Esophagus squamous epithelium (tissue), 5 donors: ENCODE measurements at regions not wholly inside any gene's neighbourhood (a gene's known extent, or its start where the extent isn't known, plus 50 kb on each side); places are given as distances from the start of the nearest gene placed in this dataset.
A peak's percentile ranks its signal among the peaks of the same experiment; 100 is the strongest.

Source experiments
- DNase-seq: peaks from one replicate; lab custom pipeline; 2025; lab: John Stamatoyannopoulos, UW
- H3K27ac ChIP-seq, 4 donors: fragments of 200-600 bp; sonication (generic); one replicate each; pipeline ENCODE4 v1.5.1; 2016 to 2019; ENCODE audit warnings: mild to moderate bottlenecking in 1 of 4
- H3K27me3 ChIP-seq, 4 donors: fragments of 200-600 bp; sonication (generic); 1 replicate in 3 of 4; 2 replicates in 1 of 4; pipeline versions ENCODE4 v1.5.1 to v1.6.0; 2017 to 2021; ENCODE audit warnings: antibody characterized with exemption in 1 of 4
- H3K36me3 ChIP-seq, 3 donors: fragments of 200-600 bp; sonication (generic); one replicate each; pipeline ENCODE4 v1.5.1; 2016 to 2019
- H3K4me1 ChIP-seq, 3 donors: fragments of 200-600 bp; sonication (generic); one replicate each; pipeline ENCODE4 v1.5.1; 2017 to 2019
- H3K4me3 ChIP-seq, 4 donors: fragments of 200-600 bp; sonication (generic); 1 replicate in 3 of 4; 2 replicates in 1 of 4; pipeline ENCODE4 v1.5.1; 2016 to 2019; ENCODE audit warnings: mild to moderate bottlenecking in 2 of 4, moderate library complexity in 1 of 4
- H3K9me3 ChIP-seq, 3 donors: fragments of 200-600 bp; sonication (generic); one replicate each; pipeline ENCODE4 v1.5.1; 2016 to 2019
- POLR2A ChIP-seq, 4 donors: fragments of 450-650 bp; IDR thresholded peaks; one replicate each; pipeline ENCODE4 v1.6.1; 2017; ENCODE audit warnings: antibody characterized with exemption in 4 of 4, mild to moderate bottlenecking in 4 of 4, moderate library complexity in 3 of 4
- WGBS, 2 donors: methylation state at CpG; one replicate each; pipeline ENCODE4 v1.1.5; 2018; 5-methylcytosine and 5-hydroxymethylcytosine counted together
- intact Hi-C: fragments of 100-400 bp; cut with DNase I; formaldehyde crosslinking; loops from one replicate; pipeline ENCODE4 v1.15.0; 2022
- TF ChIP-seq, protein P1 (sequence below), 6 experiments: fragments of 450-650 bp in 4 of 6; fragments of 200-600 bp in 2 of 6; sonication (generic) in 2 of 6; IDR thresholded peaks; one replicate each; pipeline ENCODE4 v1.5.1; 2016 to 2019; ENCODE audit warnings: antibody characterized with exemption in 6 of 6, mild to moderate bottlenecking in 4 of 6, moderate library complexity in 4 of 6
- donor health status: DM: yes; HTN: yes; CAD: no.

DNA sequence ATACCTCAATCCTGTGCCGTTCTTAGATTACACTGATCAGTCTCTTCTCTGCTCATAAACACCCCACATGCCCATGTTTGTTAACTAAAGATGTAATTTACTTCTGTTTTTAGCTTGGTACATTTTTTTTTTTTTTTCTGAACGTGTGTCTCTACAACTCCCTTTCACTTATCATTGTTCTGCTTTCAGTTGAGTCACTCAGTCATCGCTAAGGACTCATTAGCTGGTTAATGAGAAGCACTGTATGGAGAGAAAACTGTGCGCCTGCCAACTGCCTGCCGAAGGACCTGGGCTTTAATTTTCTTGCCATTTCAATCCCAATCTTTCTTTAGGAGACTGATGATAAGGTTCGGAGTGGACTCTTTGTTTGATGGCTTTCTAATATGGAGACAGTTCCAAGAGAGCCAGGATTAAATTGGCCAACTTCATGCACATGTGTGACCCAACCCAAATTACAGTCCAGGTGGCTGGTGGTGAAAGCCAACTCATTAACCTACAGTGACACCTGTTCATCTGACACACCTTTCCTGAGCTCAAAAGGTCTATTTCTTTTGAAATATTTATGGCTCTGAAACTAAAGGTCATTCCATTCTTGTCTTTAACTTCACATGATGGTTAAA lies 334.1 kb downstream of the BCKDHB start:
- intact Hi-C loops: no loop called here
- Histone ChIP-seq H3K4me1 (peaks cover 0 to 17% (median 0%) of the 10 kb centered on the region in 3 donors), H3K9me3 (no peaks in the 10 kb centered on the region), H3K27me3 (no peaks in the 10 kb centered on the region), H3K4me3 (no peak overlapping the region), H3K36me3 (no peaks in the 10 kb centered on the region), H3K27ac (peak overlapping the region in 3 of 4 donors; percentile 56 to 71 (median 63))
- 52 to 59% methylated on average over 6 of the region's 6 CpGs for WGBS, 2 donors
- TF ChIP-seq, protein P1, sequence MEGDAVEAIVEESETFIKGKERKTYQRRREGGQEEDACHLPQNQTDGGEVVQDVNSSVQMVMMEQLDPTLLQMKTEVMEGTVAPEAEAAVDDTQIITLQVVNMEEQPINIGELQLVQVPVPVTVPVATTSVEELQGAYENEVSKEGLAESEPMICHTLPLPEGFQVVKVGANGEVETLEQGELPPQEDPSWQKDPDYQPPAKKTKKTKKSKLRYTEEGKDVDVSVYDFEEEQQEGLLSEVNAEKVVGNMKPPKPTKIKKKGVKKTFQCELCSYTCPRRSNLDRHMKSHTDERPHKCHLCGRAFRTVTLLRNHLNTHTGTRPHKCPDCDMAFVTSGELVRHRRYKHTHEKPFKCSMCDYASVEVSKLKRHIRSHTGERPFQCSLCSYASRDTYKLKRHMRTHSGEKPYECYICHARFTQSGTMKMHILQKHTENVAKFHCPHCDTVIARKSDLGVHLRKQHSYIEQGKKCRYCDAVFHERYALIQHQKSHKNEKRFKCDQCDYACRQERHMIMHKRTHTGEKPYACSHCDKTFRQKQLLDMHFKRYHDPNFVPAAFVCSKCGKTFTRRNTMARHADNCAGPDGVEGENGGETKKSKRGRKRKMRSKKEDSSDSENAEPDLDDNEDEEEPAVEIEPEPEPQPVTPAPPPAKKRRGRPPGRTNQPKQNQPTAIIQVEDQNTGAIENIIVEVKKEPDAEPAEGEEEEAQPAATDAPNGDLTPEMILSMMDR (IDR thresholded peaks at IDR 0.05): no peak
- TF ChIP-seq POLR2A (IDR thresholded peaks at IDR 0.05): no peak
- DNase-seq: no peak

DNA sequence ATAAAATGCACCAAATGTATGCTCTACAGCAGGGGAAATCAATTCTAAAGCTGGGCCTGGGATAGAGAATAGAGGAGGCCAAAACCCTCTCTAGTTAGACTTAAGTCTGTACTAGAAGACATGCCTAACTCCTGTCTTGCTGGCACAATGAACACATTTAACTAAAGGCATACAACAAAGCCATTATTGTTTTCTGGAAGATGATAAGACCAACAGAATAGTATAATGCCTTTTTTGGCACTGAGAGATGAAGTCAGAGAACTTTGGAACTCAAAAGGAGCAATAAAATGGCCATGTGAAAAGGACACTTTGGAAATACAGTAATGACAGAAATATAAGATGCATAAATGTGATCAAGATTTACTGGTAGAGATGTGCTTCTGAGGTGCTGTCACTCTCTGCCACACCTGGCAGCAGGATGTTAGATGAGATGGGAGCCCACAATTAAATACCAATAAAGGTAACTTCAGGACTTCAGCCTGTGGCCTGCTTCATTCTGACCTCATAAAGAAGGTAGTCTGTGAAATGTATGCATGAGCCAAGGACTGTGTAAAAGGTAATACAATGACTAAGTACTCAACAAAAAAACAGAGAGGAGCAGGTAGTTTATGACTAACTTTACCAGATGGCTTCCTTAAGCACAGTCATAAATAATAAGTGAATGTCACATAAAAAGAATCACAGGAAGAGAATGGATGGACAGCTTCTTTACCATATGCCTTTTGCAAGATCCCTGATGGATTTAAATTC lies 333.4 kb downstream of the BCKDHB start:
- no peak for TF ChIP-seq POLR2A (IDR thresholded peaks at IDR 0.05)
- TF ChIP-seq, protein P1 (IDR thresholded peaks at IDR 0.05): no peak
- Histone ChIP-seq H3K36me3 (no peaks in the 10 kb centered on the region), H3K27me3 (no peaks in the 10 kb centered on the region), H3K4me1 (peaks cover 0 to 18% (median 0%) of the 10 kb centered on the region in 3 donors), H3K4me3 (no peak overlapping the region), H3K27ac (peak overlapping the region in 3 of 4 donors; percentile 56 to 71 (median 63)), H3K9me3 (no peaks in the 10 kb centered on the region)
- DNase-seq: no peak
- intact Hi-C loops: no loop called here

DNA sequence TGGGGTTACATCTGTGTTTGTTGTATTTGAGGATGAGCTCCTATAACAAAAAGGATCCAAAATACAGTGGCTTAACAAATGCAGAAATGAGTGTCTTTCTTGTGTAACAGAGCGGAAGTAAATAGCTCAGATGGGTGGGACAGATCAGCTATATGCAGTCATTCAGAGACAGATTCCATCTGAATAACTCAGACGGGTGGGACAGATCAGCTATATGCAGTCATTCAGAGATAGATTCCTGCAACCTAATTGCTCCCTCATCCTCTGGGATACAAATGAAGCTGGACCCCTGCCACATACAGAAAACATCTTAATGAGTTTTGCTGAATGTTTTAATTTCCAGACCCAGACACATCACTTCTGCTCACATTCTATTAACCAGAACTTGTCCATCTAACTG lies 332.3 kb downstream of the BCKDHB start:
- H3K9me3 ChIP-seq: no peaks in the 10 kb centered on the region
- H3K36me3 ChIP-seq: no peaks in the 10 kb centered on the region
- WGBS, 2 donors: 43 to 58% methylated on average over 2 of the region's 2 CpGs
- H3K27me3 ChIP-seq: no peaks in the 10 kb centered on the region
- TF ChIP-seq, protein P1 (IDR thresholded peaks at IDR 0.05): no peak
- TF ChIP-seq POLR2A (IDR thresholded peaks at IDR 0.05): no peak
- intact Hi-C loops: no loop called here
- peaks cover 0 to 24% (median 0%) of the 10 kb centered on the region in 3 donors for H3K4me1 ChIP-seq
- no peak overlapping the region for H3K4me3 ChIP-seq
- DNase-seq: no peak
- H3K27ac ChIP-seq: peak overlapping the region in 2 of 4 donors; percentile 63 to 71

DNA sequence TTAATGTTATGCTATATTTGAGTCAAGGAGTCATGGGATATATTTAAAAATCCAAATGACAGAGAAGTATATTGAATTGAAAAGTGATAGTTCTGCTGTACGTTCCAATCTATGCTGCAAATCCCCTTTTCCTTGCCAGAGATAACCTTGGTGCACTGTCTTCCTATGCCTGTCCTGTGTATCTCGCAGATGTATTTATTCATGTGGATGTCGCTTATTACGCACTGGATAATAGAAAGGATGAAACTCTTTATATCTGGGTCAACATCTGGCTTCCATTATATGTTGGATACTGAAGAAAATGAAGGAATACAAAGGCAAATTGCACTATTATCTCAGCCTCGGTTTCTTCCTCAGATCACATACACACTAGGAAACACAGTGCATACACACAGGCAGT lies 331.3 kb downstream of the BCKDHB start:
- Histone ChIP-seq H3K4me1 (peaks cover 0 to 24% (median 0%) of the 10 kb centered on the region in 3 donors), H3K27me3 (no peaks in the 10 kb centered on the region), H3K4me3 (no peak overlapping the region), H3K27ac (no peak overlapping the region), H3K36me3 (no peaks in the 10 kb centered on the region), H3K9me3 (no peaks in the 10 kb centered on the region)
- no peak for TF ChIP-seq POLR2A (IDR thresholded peaks at IDR 0.05)
- TF ChIP-seq, protein P1 (IDR thresholded peaks at IDR 0.05): no peak
- intact Hi-C loops: no loop called here
- WGBS, 2 donors: 89 to 92% methylated on average over 5 of the region's 5 CpGs
- no peak for DNase-seq

DNA sequence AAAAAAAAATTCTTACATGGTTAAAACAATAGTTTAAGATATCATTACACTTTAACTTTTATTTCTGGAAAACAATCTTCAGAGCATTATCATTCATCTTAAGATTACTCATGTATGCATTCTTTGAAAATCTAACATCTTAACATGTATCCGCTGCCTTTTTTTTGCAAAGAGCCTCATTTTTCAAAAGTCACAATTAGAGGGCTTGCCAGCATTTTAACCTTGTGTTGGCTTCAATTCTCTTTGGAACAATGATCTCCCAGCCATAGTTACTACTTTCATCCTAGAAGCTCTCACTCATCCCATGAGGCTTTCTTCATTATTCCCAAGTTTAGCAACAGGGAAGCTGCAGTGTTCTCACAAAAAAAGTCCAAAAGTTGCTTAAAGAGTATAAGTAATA lies 330.8 kb downstream of the BCKDHB start:
- intact Hi-C loops: no loop called here
- Histone ChIP-seq H3K27me3 (no peaks in the 10 kb centered on the region), H3K4me3 (no peak overlapping the region), H3K36me3 (no peaks in the 10 kb centered on the region), H3K4me1 (peaks cover 0 to 24% (median 0%) of the 10 kb centered on the region in 3 donors), H3K27ac (no peak overlapping the region), H3K9me3 (no peaks in the 10 kb centered on the region)
- no peak for TF ChIP-seq POLR2A (IDR thresholded peaks at IDR 0.05)
- TF ChIP-seq, protein P1 (IDR thresholded peaks at IDR 0.05): no peak
- WGBS, 2 donors: 61% methylated on average over 1 of the region's 1 CpG
- no peak for DNase-seq
